ENCODE measurements at regions not wholly inside any gene's neighbourhood (a gene's known extent, or its start where the extent isn't known, plus 50 kb on each side); places are given as distances from the start of the nearest gene placed in this dataset.

- intact Hi-C loops (cut with micrococcal nuclease), result no loop called here
- no peaks in the 10 kb centered on the region for H3K27me3 Mint-ChIP-seq (ENCODE audit: low read depth)
- CTCF ChIA-PET, result interaction anchor here (1.0 kb wide), 1 partner anchor 10 kb away, joined by 3 read pairs; no protein-coding TSS in a partner anchor
These were observed 87.6 kb downstream of the P2RY1 start for GRCh38 chr3:152922554-152922953.

DNA sequence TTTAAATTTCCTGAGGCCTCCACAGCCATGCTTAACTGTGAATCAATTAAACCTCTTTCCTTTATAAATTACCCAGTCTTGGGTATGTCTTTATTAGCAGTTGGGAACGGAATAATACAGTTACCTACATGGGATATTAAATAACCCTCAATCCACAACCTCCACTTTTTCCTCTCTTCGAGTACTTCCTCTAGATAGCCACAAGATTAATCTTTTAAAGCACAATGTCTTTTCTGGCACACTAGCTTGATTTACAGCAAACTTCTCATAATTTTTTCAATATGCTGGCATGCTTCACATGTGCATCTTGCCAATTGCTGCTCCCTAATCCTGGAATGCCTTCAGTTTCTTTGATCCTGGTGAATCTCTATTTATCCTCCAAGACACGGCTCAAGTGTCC, 92.2 kb downstream of the P2RY1 start:
- H3K27ac Mint-ChIP-seq, result no peak overlapping the region
- H3K9me3 Mint-ChIP-seq, result no peaks in the 10 kb centered on the region
- no peaks in the 10 kb centered on the region for H3K36me3 Mint-ChIP-seq (ENCODE audit: low read depth)
- H3K4me3 Mint-ChIP-seq, result no peak overlapping the region
- no peaks in the 10 kb centered on the region for H3K27me3 Mint-ChIP-seq (ENCODE audit: low read depth)
- CTCF ChIA-PET, result no interaction called here
- intact Hi-C loops (cut with micrococcal nuclease), result no loop called here
- no peaks in the 10 kb centered on the region for H3K4me1 Mint-ChIP-seq (ENCODE audit: low read depth)
- no peak for DNase-seq

More at GRCh38 chr3:152922554-152922953, 87.6 kb downstream of the P2RY1 start:
- H3K27ac Mint-ChIP-seq, result no peak overlapping the region
- no peaks in the 10 kb centered on the region for H3K9me3 Mint-ChIP-seq
- no peaks in the 10 kb centered on the region for H3K36me3 Mint-ChIP-seq (ENCODE audit: low read depth)
- no peak overlapping the region for H3K4me3 Mint-ChIP-seq
- no peaks in the 10 kb centered on the region for H3K4me1 Mint-ChIP-seq (ENCODE audit: low read depth)
- DNase-seq, result no peak

- intact Hi-C loops (cut with micrococcal nuclease), result no loop called here
- no peaks in the 10 kb centered on the region for H3K9me3 Mint-ChIP-seq
- CTCF ChIA-PET, result no interaction called here
These were observed 95.6 kb downstream of the P2RY1 start for GRCh38 chr3:152930516-152930915.

GRCh38 chr3:152937234-152937633, 102.3 kb downstream of the P2RY1 start:
- Mint-ChIP-seq H3K27ac (no peak overlapping the region), H3K9me3 (no peaks in the 10 kb centered on the region), H3K27me3 (ENCODE audit: low read depth) (peaks cover 3% of the 10 kb centered on the region), H3K36me3 (ENCODE audit: low read depth) (no peaks in the 10 kb centered on the region), H3K4me1 (ENCODE audit: low read depth) (no peaks in the 10 kb centered on the region), H3K4me3 (no peak overlapping the region)
- no peak for DNase-seq
- CTCF ChIA-PET, result no interaction called here
- intact Hi-C loops (cut with micrococcal nuclease), result no loop called here

More at GRCh38 chr3:152930516-152930915, 95.6 kb downstream of the P2RY1 start:
- no peak for DNase-seq
- Mint-ChIP-seq H3K4me1 (ENCODE audit: low read depth) (no peaks in the 10 kb centered on the region), H3K36me3 (ENCODE audit: low read depth) (no peaks in the 10 kb centered on the region), H3K27ac (no peak overlapping the region), H3K27me3 (ENCODE audit: low read depth) (peaks cover 3% of the 10 kb centered on the region), H3K4me3 (no peak overlapping the region)

GRCh38 chr3:152938974-152939636, 104.2 kb downstream of the P2RY1 start:
- no peak for DNase-seq
- H3K27ac Mint-ChIP-seq, result no peak overlapping the region
- H3K27me3 Mint-ChIP-seq (ENCODE audit: low read depth), result no peaks in the 10 kb centered on the region
- CTCF ChIA-PET, result no interaction called here
- no peaks in the 10 kb centered on the region for H3K36me3 Mint-ChIP-seq (ENCODE audit: low read depth)
- H3K4me1 Mint-ChIP-seq (ENCODE audit: low read depth), result no peaks in the 10 kb centered on the region
- H3K9me3 Mint-ChIP-seq, result no peaks in the 10 kb centered on the region
- H3K4me3 Mint-ChIP-seq, result no peak overlapping the region
- intact Hi-C loops (cut with micrococcal nuclease), result no loop called here

DNA sequence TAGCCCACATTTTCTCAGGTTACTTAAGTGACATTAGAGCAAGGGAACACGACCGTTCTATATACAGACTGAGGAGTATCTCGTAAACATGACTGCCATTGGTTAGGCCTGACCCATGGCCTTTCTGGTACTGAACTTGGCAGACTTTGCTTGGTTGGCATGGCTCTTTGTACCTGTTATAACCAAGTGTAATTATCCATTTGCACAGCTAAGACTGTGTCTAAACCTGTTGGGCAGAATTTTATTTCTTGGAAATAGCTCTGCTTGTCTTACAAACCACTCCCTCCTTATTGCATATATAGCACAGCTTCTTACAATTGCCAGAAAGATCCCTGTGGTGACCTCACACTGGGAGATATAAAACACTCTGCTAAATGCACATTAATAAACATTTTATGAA, 106.9 kb downstream of the P2RY1 start:
- H3K27ac Mint-ChIP-seq, result no peak overlapping the region
- intact Hi-C loops (cut with micrococcal nuclease), result no loop called here
- no peaks in the 10 kb centered on the region for H3K9me3 Mint-ChIP-seq
- CTCF ChIA-PET, result no interaction called here
- no peak for DNase-seq
- no peaks in the 10 kb centered on the region for H3K4me1 Mint-ChIP-seq (ENCODE audit: low read depth)
- H3K27me3 Mint-ChIP-seq (ENCODE audit: low read depth), result no peaks in the 10 kb centered on the region
- H3K36me3 Mint-ChIP-seq (ENCODE audit: low read depth), result no peaks in the 10 kb centered on the region
- no peak overlapping the region for H3K4me3 Mint-ChIP-seq

DNA sequence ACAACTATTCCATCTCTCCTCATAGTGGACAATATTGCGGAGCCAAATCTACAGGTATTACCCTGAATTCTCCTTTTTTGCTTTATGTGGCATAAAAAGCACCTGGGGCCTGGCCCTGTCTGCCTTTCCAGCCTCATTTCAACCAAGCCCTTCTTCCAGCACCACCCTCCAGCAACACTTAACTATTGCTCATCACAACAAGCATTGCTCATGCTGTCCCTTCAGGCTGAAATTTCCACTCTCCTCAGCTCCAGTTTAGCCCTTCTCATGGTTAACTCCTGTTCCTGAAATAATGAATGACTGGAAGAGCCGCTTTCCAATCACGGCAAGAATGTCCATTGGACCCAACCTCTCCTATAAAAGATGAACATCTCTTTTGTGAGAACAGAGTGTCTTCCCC, 107.4 kb downstream of the P2RY1 start:
- intact Hi-C loops (cut with micrococcal nuclease), result no loop called here
- Mint-ChIP-seq H3K4me1 (ENCODE audit: low read depth) (no peaks in the 10 kb centered on the region), H3K9me3 (no peaks in the 10 kb centered on the region), H3K27ac (no peak overlapping the region), H3K4me3 (no peak overlapping the region), H3K27me3 (ENCODE audit: low read depth) (no peaks in the 10 kb centered on the region), H3K36me3 (ENCODE audit: low read depth) (no peaks in the 10 kb centered on the region)
- DNase-seq, result no peak
- CTCF ChIA-PET, result no interaction called here

GRCh38 chr3:152943645-152944044, 108.7 kb downstream of the P2RY1 start:
- Mint-ChIP-seq H3K4me3 (no peak overlapping the region), H3K27ac (no peak overlapping the region), H3K9me3 (no peaks in the 10 kb centered on the region), H3K36me3 (ENCODE audit: low read depth) (no peaks in the 10 kb centered on the region), H3K27me3 (ENCODE audit: low read depth) (no peaks in the 10 kb centered on the region), H3K4me1 (ENCODE audit: low read depth) (no peaks in the 10 kb centered on the region)
- DNase-seq, result no peak
- CTCF ChIA-PET, result no interaction called here
- intact Hi-C loops (cut with micrococcal nuclease), result no loop called here

DNA sequence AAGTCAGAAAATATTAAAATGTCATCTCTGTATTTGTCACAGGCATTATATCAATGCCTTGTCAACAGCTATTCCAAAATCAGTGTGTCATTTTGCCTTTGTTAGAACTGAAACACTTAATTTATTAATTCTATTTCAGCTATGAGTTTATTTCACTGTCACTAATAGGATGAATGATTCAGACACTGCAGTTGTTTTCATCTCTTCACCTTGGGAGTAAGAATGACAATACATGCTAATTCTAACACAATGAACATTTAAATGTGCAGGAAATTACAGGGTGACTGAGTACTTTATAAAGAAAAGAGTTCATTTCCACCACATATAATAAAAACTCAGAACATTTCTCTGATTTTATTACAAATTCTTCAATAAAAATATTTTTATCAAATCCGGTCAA, 109.7 kb downstream of the P2RY1 start:
- no peak for DNase-seq
- no peaks in the 10 kb centered on the region for H3K36me3 Mint-ChIP-seq (ENCODE audit: low read depth)
- H3K9me3 Mint-ChIP-seq, result no peaks in the 10 kb centered on the region
- H3K27ac Mint-ChIP-seq, result no peak overlapping the region
- intact Hi-C loops (cut with micrococcal nuclease), result no loop called here
- no peak overlapping the region for H3K4me3 Mint-ChIP-seq
- CTCF ChIA-PET, result no interaction called here
- no peaks in the 10 kb centered on the region for H3K27me3 Mint-ChIP-seq (ENCODE audit: low read depth)
- no peaks in the 10 kb centered on the region for H3K4me1 Mint-ChIP-seq (ENCODE audit: low read depth)

DNA sequence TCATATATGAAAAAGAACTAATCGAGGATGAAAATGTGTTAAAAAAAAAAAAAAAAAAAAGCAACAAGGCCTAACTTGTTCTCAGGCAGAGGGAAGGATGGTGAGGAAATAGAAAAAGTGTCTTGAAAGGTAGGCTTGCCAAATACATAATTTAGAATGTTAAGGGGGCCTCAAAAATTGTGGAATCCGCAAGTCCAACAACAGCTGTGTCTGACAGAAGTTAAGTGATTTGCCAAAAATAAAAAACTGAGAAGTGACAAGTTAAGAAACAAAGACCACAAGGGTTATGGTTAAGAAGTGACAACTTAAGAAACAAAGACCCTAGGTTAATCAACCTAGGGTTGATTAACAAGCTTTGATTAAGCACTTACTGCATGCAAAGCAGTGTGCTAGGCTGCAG, 110.6 kb downstream of the P2RY1 start:
- H3K27ac Mint-ChIP-seq, result no peak overlapping the region
- intact Hi-C loops (cut with micrococcal nuclease), result no loop called here
- H3K36me3 Mint-ChIP-seq (ENCODE audit: low read depth), result no peaks in the 10 kb centered on the region
- DNase-seq, result no peak
- no peaks in the 10 kb centered on the region for H3K4me1 Mint-ChIP-seq (ENCODE audit: low read depth)
- H3K4me3 Mint-ChIP-seq, result no peak overlapping the region
- CTCF ChIA-PET, result no interaction called here
- no peaks in the 10 kb centered on the region for H3K27me3 Mint-ChIP-seq (ENCODE audit: low read depth)
- H3K9me3 Mint-ChIP-seq, result no peaks in the 10 kb centered on the region

- no peak for DNase-seq
- Mint-ChIP-seq H3K4me3 (no peak overlapping the region), H3K9me3 (no peaks in the 10 kb centered on the region), H3K27ac (no peak overlapping the region), H3K4me1 (ENCODE audit: low read depth) (no peaks in the 10 kb centered on the region), H3K27me3 (ENCODE audit: low read depth) (no peaks in the 10 kb centered on the region), H3K36me3 (ENCODE audit: low read depth) (no peaks in the 10 kb centered on the region)
- intact Hi-C loops (cut with micrococcal nuclease), result no loop called here
- CTCF ChIA-PET, result no interaction called here
These were observed 122.6 kb downstream of the P2RY1 start for GRCh38 chr3:152957491-152957890.

- H3K4me1 Mint-ChIP-seq (ENCODE audit: low read depth), result no peaks in the 10 kb centered on the region
- CTCF ChIA-PET, result no interaction called here
- no peak overlapping the region for H3K4me3 Mint-ChIP-seq
- intact Hi-C loops (cut with micrococcal nuclease), result no loop called here
- H3K9me3 Mint-ChIP-seq, result no peaks in the 10 kb centered on the region
- DNase-seq, result no peak
- no peak overlapping the region for H3K27ac Mint-ChIP-seq
- H3K27me3 Mint-ChIP-seq (ENCODE audit: low read depth), result no peaks in the 10 kb centered on the region
- H3K36me3 Mint-ChIP-seq (ENCODE audit: low read depth), result no peaks in the 10 kb centered on the region
These were observed 124.4 kb downstream of the P2RY1 start for GRCh38 chr3:152959307-152959706.

DNA sequence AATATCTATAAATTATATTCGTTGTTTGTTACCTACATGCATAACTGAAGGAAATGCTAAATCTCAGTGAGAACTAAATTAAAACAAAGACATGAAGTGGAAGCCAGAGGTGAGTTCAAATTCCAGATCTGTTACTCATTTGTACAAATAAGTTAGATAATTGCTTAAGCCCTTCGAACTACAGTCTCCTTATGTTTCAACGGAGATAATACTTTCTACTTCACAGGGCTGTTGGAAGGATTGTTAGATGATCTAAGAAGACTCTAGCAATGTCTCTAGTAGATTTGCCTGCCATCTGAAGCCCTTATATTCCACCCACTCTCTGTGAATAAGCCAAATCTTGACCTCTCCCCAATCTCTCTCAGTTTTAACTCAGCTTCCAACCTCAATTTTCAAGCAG, 125.8 kb downstream of the P2RY1 start:
- no peak overlapping the region for H3K27ac Mint-ChIP-seq
- CTCF ChIA-PET, result no interaction called here
- no peak overlapping the region for H3K4me3 Mint-ChIP-seq
- H3K4me1 Mint-ChIP-seq (ENCODE audit: low read depth), result no peaks in the 10 kb centered on the region
- H3K36me3 Mint-ChIP-seq (ENCODE audit: low read depth), result no peaks in the 10 kb centered on the region
- intact Hi-C loops (cut with micrococcal nuclease), result no loop called here
- no peaks in the 10 kb centered on the region for H3K27me3 Mint-ChIP-seq (ENCODE audit: low read depth)
- DNase-seq, result no peak
- H3K9me3 Mint-ChIP-seq, result no peaks in the 10 kb centered on the region

DNA sequence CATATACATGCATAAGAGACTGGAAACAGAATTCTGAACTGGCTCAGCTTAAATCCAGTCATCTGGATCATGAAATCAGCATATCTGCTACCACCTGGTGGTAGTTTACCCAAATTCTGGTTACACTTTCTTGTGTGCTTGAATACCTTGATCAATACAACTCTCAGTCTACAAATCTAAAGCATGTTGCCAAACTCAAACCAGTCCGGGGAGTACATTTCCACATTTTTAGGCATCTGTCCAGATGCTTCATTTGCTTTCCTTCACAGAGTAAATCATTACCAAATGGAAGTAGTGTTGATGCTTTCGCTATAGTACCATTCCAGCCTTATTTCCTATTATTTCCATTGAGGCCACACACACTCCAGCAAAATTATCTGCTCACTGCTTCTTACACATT, 126.4 kb downstream of the P2RY1 start:
- DNase-seq, result no peak
- H3K27ac Mint-ChIP-seq, result no peak overlapping the region
- H3K9me3 Mint-ChIP-seq, result no peaks in the 10 kb centered on the region
- no peaks in the 10 kb centered on the region for H3K27me3 Mint-ChIP-seq (ENCODE audit: low read depth)
- intact Hi-C loops (cut with micrococcal nuclease), result no loop called here
- H3K36me3 Mint-ChIP-seq (ENCODE audit: low read depth), result no peaks in the 10 kb centered on the region
- H3K4me1 Mint-ChIP-seq (ENCODE audit: low read depth), result no peaks in the 10 kb centered on the region
- CTCF ChIA-PET, result no interaction called here
- H3K4me3 Mint-ChIP-seq, result no peak overlapping the region

Data from activated naive CD4-positive, alpha-beta T cell treated with anti-CD3 and anti-CD28 coated beads for 36 hours (primary cell).